RWPE2 (cell line): ENCODE measurements at regions not wholly inside any gene's neighbourhood (a gene's known extent, or its start where the extent isn't known, plus 50 kb on each side); places are given as distances from the start of the nearest gene placed in this dataset.
"Not testable (repeated sequence)": the region's sequence is repeated elsewhere in the genome, so short reads cannot be mapped to it uniquely, and the experiment has no call there.

Source experiments
- ATAC-seq: fragments of 200-7000 bp; cut with Tn5 transposase; 3 replicates; pipeline ENCODE4 v1.9.1; 2021; ENCODE audit warnings: low read depth
- DNase-seq: peaks from one replicate; pipeline ENCODE4 v3.0.0-alpha.2; 2020; ENCODE audit warnings: low spot score
- H3K27ac ChIP-seq: fragments of 450-650 bp; 2 replicates; pipeline ENCODE4 v1.5.1; 2017; ENCODE audit warnings: mild to moderate bottlenecking; ENCODE audit not compliant: poor library complexity, severe bottlenecking
- H3K27me3 ChIP-seq: fragments of 250-450 bp; sonication (Bioruptor Pico); 2 replicates; pipeline ENCODE4 v1.5.1; 2021; ENCODE audit warnings: mild to moderate bottlenecking, moderate library complexity; ENCODE audit not compliant: insufficient read depth, poor library complexity, severe bottlenecking
- H3K36me3 ChIP-seq: fragments of 250-450 bp; sonication (Bioruptor Pico); 2 replicates; pipeline ENCODE4 v1.5.1; 2020; ENCODE audit warnings: low read depth, mild to moderate bottlenecking, moderate library complexity
- H3K4me1 ChIP-seq: fragments of 250-450 bp; sonication (Bioruptor Pico); 2 replicates; pipeline ENCODE4 v1.5.1; 2021; ENCODE audit warnings: mild to moderate bottlenecking, moderate library complexity; ENCODE audit not compliant: insufficient read depth, poor library complexity, severe bottlenecking
- H3K4me3 ChIP-seq: fragments of 250-450 bp; sonication (Bioruptor Pico); 2 replicates; pipeline ENCODE4 v1.5.1; 2021; ENCODE audit warnings: mild to moderate bottlenecking, moderate library complexity; ENCODE audit not compliant: severe bottlenecking
- H3K9me3 ChIP-seq: fragments of 250-450 bp; sonication (Bioruptor Pico); 2 replicates; pipeline ENCODE4 v1.5.1; 2021; ENCODE audit warnings: mild to moderate bottlenecking, moderate library complexity; ENCODE audit not compliant: severe bottlenecking
- TF ChIP-seq, protein P1 (sequence below): fragments of 450-650 bp; IDR thresholded peaks from one replicate; pipeline ENCODE4 v1.5.1; 2017; ENCODE audit warnings: mild to moderate bottlenecking, moderate library complexity; ENCODE audit not compliant: poor library complexity, severe bottlenecking

DNA sequence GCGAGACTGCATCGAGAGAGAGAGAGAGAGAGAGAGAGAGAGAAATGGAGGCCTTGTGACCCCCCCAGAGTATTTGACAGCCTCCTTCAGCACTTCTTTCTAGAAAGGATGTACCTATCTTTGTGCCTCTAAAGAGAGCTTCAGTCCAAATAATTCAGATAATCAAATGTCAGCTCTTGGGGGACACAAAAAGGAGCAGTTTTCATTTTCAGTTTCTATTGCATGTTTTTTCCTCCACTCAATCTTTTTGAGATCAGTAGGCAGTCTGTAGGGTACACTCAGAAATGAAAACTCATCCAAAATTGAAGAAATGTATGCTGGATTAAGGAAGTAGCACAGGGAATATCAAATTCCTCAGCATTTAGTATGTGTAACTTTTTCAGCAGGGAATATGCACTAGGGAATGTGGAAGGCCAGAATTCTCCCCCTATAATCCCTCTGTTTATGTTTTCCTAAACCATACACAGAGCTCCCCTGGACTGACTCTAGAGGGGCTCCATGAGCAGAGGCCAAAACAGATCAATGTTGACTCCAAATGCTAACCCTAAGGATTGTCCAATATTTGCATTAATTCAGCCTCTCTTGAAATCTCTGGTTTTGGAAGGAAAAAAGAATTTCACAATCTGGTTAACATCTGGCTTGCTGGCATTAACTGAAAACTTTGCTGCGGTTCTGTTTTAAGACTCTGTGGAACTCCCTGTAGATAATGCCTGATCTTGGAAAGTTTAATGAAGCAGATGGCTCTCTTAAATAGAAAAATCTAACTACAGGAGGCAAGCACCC is 250.1 kb downstream of the CEMIP2 start:
- no peaks in the 10 kb centered on the region for H3K9me3 ChIP-seq
- H3K4me3 ChIP-seq: no peak overlapping the region
- peaks cover 4% of the 10 kb centered on the region for H3K27me3 ChIP-seq
- H3K4me1 ChIP-seq: no peaks in the 10 kb centered on the region
- no peak for ATAC-seq
- DNase-seq: no peak
- TF ChIP-seq, protein P1, sequence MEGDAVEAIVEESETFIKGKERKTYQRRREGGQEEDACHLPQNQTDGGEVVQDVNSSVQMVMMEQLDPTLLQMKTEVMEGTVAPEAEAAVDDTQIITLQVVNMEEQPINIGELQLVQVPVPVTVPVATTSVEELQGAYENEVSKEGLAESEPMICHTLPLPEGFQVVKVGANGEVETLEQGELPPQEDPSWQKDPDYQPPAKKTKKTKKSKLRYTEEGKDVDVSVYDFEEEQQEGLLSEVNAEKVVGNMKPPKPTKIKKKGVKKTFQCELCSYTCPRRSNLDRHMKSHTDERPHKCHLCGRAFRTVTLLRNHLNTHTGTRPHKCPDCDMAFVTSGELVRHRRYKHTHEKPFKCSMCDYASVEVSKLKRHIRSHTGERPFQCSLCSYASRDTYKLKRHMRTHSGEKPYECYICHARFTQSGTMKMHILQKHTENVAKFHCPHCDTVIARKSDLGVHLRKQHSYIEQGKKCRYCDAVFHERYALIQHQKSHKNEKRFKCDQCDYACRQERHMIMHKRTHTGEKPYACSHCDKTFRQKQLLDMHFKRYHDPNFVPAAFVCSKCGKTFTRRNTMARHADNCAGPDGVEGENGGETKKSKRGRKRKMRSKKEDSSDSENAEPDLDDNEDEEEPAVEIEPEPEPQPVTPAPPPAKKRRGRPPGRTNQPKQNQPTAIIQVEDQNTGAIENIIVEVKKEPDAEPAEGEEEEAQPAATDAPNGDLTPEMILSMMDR: no peak
- H3K27ac ChIP-seq: no peak overlapping the region
- no peaks in the 10 kb centered on the region for H3K36me3 ChIP-seq

DNA sequence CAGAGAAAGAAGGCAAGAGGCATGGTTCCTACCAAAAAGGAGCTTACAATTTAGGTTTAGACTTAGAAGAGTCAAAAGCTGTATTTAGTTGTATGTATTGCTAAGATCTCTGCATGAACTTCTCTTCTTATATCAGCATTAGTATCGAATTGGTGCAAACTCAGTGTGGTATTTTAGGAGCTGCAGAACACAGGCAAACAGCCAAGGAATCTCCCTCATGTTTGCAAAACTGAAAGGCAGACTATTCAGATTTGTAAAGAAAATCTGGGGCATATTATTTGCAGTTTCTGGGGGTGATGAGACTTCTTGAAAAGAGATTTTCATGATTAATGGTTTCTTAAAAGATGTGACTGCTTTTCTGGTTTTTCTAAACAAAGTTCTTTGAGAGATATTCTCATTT is 252.7 kb downstream of the CEMIP2 start:
- Histone ChIP-seq H3K27me3 (peaks cover 4% of the 10 kb centered on the region), H3K9me3 (no peaks in the 10 kb centered on the region), H3K4me1 (no peaks in the 10 kb centered on the region), H3K27ac (no peak overlapping the region), H3K4me3 (no peak overlapping the region), H3K36me3 (no peaks in the 10 kb centered on the region)
- no peak for DNase-seq
- ATAC-seq: no peak
- TF ChIP-seq, protein P1: no peak

DNA sequence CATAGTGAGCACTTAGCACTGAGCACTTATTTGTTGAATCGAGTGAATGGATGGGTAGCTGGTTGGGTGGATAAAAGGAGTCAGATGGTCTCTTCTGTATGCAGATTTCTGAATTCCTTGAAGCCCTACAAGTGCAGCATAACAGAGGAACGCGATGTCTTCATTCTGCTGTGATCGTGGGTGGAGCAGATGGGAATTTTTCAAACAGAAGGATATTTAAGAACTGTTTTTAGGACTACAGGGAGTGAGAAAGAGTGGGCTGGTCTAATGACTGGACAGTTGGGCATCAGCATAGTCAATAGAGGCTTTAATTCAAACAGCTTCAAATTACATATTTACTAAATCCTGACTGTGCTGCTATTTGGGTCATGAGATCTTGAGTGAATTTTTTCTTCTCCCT is 253.2 kb downstream of the CEMIP2 start:
- DNase-seq (no peak), ATAC-seq (no peak)
- peaks cover 4% of the 10 kb centered on the region for H3K27me3 ChIP-seq
- H3K4me3 ChIP-seq: no peak overlapping the region
- H3K27ac ChIP-seq: no peak overlapping the region
- H3K9me3 ChIP-seq: no peaks in the 10 kb centered on the region
- no peaks in the 10 kb centered on the region for H3K36me3 ChIP-seq
- no peaks in the 10 kb centered on the region for H3K4me1 ChIP-seq
- TF ChIP-seq, protein P1: no peak

DNA sequence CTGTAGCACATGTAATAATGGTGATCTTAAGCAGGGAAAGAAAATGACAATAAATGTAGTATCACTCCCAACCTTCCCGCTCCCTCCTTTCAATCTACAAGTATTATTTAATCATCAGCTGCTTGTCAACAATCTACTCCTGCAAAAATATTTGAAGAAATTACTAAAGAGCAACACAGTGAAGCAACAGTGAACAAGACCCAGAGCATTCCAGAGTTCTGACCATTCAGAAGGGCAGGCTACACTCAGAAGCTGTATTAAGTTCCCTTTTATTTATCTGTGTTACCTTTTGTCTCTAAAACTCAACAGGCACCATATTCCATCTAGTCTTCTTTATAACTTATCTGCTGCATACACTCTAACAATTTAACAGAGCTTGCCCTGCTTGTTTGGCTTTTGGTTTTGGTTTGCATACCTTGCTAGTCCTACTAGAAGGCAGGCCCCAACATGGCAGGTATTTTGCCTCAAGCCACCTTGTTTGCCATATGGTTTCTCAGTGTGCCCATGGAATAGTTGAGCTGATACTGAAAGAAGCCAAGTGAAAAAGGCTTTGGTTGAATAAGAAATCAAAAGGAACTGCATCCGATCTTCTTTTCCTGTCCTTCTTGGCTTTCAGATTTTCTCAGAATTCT is 253.9 kb downstream of the CEMIP2 start:
- Histone ChIP-seq H3K4me1 (peaks cover 5% of the 10 kb centered on the region), H3K27me3 (peaks cover 4% of the 10 kb centered on the region), H3K4me3 (no peak overlapping the region), H3K36me3 (no peaks in the 10 kb centered on the region), H3K27ac (no peak overlapping the region), H3K9me3 (no peaks in the 10 kb centered on the region)
- DNase-seq (no peak), ATAC-seq (peak; percentile 44; the same call in 1 of the 3 replicates)
- TF ChIP-seq, protein P1: no peak

DNA sequence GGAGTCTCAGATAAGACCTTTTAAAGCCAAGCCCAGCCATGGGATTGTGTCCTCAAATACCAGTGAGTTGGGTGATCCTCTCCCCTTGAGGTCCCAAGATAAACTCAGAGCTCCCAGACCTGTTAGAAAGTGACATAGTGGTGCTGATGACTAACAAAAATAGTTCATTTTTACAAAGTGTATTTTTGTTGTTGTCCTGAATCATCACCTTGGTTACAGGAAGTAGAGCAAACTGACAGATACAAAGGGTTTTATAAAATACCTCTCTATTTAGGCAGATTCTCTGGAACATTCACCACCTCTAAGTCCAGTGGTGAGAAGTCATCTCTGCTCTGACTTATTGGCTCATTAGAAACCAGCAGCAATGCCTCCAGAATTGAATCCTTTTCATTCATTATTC is 259.3 kb downstream of the CEMIP2 start:
- H3K4me1 ChIP-seq: peaks cover 18% of the 10 kb centered on the region
- ATAC-seq: peak; percentile 32; the same call in 2 of the 3 replicates
- no peaks in the 10 kb centered on the region for H3K36me3 ChIP-seq
- H3K4me3 ChIP-seq: no peak overlapping the region
- TF ChIP-seq, protein P1: no peak
- no peaks in the 10 kb centered on the region for H3K27me3 ChIP-seq
- DNase-seq: no peak
- no peak overlapping the region for H3K27ac ChIP-seq
- H3K9me3 ChIP-seq: no peaks in the 10 kb centered on the region

DNA sequence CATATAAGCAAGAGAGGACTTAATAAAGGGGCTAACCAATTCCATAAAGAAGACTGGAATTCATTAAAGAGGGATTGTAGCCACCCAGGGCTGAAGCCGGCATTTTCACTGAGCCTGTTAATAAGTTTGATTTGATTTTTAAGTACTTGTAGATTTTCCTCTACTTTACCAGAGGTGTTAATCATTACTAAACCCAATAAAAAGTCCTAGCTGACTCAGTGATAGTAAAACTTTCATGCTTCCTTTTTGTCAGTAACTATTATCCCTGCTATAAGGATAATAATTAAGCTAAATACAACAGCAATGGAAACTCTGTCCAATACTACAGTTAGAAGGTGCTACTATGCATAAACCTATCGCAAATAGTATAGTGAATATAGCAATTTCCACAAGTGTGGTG is 260.2 kb downstream of the CEMIP2 start:
- H3K4me3 ChIP-seq, H3K9me3 ChIP-seq, DNase-seq, ATAC-seq, H3K27me3 ChIP-seq, H3K36me3 ChIP-seq, H3K27ac ChIP-seq: not testable (repeated sequence)
- H3K4me1 ChIP-seq: peaks cover 18% of the 10 kb centered on the region
